ENCODE measurements at regions not wholly inside any gene's neighbourhood (a gene's known extent, or its start where the extent isn't known, plus 50 kb on each side); places are given as distances from the start of the nearest gene placed in this dataset.

GRCh38 chr5:4540375-4541173 lies 599.6 kb upstream of the ADAMTS16 start:
- DNase-seq (no peak), ATAC-seq (no peak)
- Mint-ChIP-seq H3K27me3 (ENCODE audit: low read depth) (no peaks in the 10 kb centered on the region), H3K36me3 (ENCODE audit: low read depth) (no peaks in the 10 kb centered on the region), H3K9me3 (ENCODE audit: insufficient read depth) (no peaks in the 10 kb centered on the region), H3K4me3 (no peak overlapping the region), H3K4me1 (ENCODE audit: low read depth) (no peaks in the 10 kb centered on the region), H3K27ac (no peak overlapping the region)
- ChIA-PET CTCF (no interaction called here), POLR2A (no interaction called here)

GRCh38 chr5:4541334-4541733 lies 598.8 kb upstream of the ADAMTS16 start:
- H3K36me3 Mint-ChIP-seq (ENCODE audit: low read depth): no peaks in the 10 kb centered on the region
- no peaks in the 10 kb centered on the region for H3K9me3 Mint-ChIP-seq (ENCODE audit: insufficient read depth)
- H3K27ac Mint-ChIP-seq: no peak overlapping the region
- ATAC-seq (no peak), DNase-seq (no peak)
- ChIA-PET POLR2A (no interaction called here), CTCF (no interaction called here)
- no peak overlapping the region for H3K4me3 Mint-ChIP-seq
- H3K4me1 Mint-ChIP-seq (ENCODE audit: low read depth): no peaks in the 10 kb centered on the region
- no peaks in the 10 kb centered on the region for H3K27me3 Mint-ChIP-seq (ENCODE audit: low read depth)

GRCh38 chr5:4542145-4542778 lies 597.9 kb upstream of the ADAMTS16 start:
- no peak for ATAC-seq
- H3K4me3 Mint-ChIP-seq: no peak overlapping the region
- ChIA-PET CTCF (no interaction called here), POLR2A (no interaction called here)
- no peaks in the 10 kb centered on the region for H3K27me3 Mint-ChIP-seq (ENCODE audit: low read depth)
- no peak overlapping the region for H3K27ac Mint-ChIP-seq
- DNase-seq: no peak
- H3K4me1 Mint-ChIP-seq (ENCODE audit: low read depth): no peaks in the 10 kb centered on the region
- H3K9me3 Mint-ChIP-seq (ENCODE audit: insufficient read depth): no peaks in the 10 kb centered on the region
- no peaks in the 10 kb centered on the region for H3K36me3 Mint-ChIP-seq (ENCODE audit: low read depth)

- DNase-seq (no peak), ATAC-seq (no peak)
- no peak overlapping the region for H3K27ac Mint-ChIP-seq
- no peaks in the 10 kb centered on the region for H3K9me3 Mint-ChIP-seq (ENCODE audit: insufficient read depth)
- H3K27me3 Mint-ChIP-seq (ENCODE audit: low read depth): no peaks in the 10 kb centered on the region
- ChIA-PET CTCF (no interaction called here), POLR2A (no interaction called here)
- H3K4me1 Mint-ChIP-seq (ENCODE audit: low read depth): no peaks in the 10 kb centered on the region
- H3K36me3 Mint-ChIP-seq (ENCODE audit: low read depth): no peaks in the 10 kb centered on the region
- H3K4me3 Mint-ChIP-seq: no peak overlapping the region
These were observed 596.0 kb upstream of the ADAMTS16 start for GRCh38 chr5:4544049-4544670.

GRCh38 chr5:4547547-4547946 lies 592.6 kb upstream of the ADAMTS16 start:
- ATAC-seq: no peak
- Mint-ChIP-seq H3K4me3 (no peak overlapping the region), H3K4me1 (ENCODE audit: low read depth) (no peaks in the 10 kb centered on the region), H3K27ac (no peak overlapping the region), H3K36me3 (ENCODE audit: low read depth) (no peaks in the 10 kb centered on the region), H3K9me3 (ENCODE audit: insufficient read depth) (peaks cover 4% of the 10 kb centered on the region), H3K27me3 (ENCODE audit: low read depth) (no peaks in the 10 kb centered on the region)
- no peak for DNase-seq
- ChIA-PET CTCF (no interaction called here), POLR2A (no interaction called here)

GRCh38 chr5:4548341-4548740 lies 591.8 kb upstream of the ADAMTS16 start:
- DNase-seq: no peak
- ATAC-seq: no peak
- Mint-ChIP-seq H3K4me1 (ENCODE audit: low read depth) (no peaks in the 10 kb centered on the region), H3K27me3 (ENCODE audit: low read depth) (no peaks in the 10 kb centered on the region), H3K36me3 (ENCODE audit: low read depth) (no peaks in the 10 kb centered on the region), H3K4me3 (no peak overlapping the region), H3K27ac (no peak overlapping the region), H3K9me3 (ENCODE audit: insufficient read depth) (peaks cover 4% of the 10 kb centered on the region)
- ChIA-PET CTCF (interaction anchor here (0.5 kb wide), 1 partner anchor 40 kb away, joined by 3 read pairs; no protein-coding TSS in a partner anchor), POLR2A (no interaction called here)

GRCh38 chr5:4549351-4549750 lies 590.8 kb upstream of the ADAMTS16 start:
- Mint-ChIP-seq H3K4me3 (no peak overlapping the region), H3K9me3 (ENCODE audit: insufficient read depth) (peaks cover 4% of the 10 kb centered on the region), H3K27ac (no peak overlapping the region), H3K4me1 (ENCODE audit: low read depth) (no peaks in the 10 kb centered on the region), H3K36me3 (ENCODE audit: low read depth) (no peaks in the 10 kb centered on the region), H3K27me3 (ENCODE audit: low read depth) (no peaks in the 10 kb centered on the region)
- CTCF ChIA-PET: no interaction called here
- POLR2A ChIA-PET: no interaction called here
- ATAC-seq (no peak), DNase-seq (no peak)

- no peaks in the 10 kb centered on the region for H3K4me1 Mint-ChIP-seq (ENCODE audit: low read depth)
- no peaks in the 10 kb centered on the region for H3K27me3 Mint-ChIP-seq (ENCODE audit: low read depth)
- ATAC-seq (no peak), DNase-seq (no peak)
- ChIA-PET POLR2A (no interaction called here), CTCF (no interaction called here)
- no peaks in the 10 kb centered on the region for H3K36me3 Mint-ChIP-seq (ENCODE audit: low read depth)
- peaks cover 4% of the 10 kb centered on the region for H3K9me3 Mint-ChIP-seq (ENCODE audit: insufficient read depth)
- H3K4me3 Mint-ChIP-seq: no peak overlapping the region
- H3K27ac Mint-ChIP-seq: no peak overlapping the region
These were observed 589.1 kb upstream of the ADAMTS16 start for GRCh38 chr5:4551034-4551433.

- CTCF ChIA-PET: no interaction called here
- Mint-ChIP-seq H3K9me3 (ENCODE audit: insufficient read depth) (peaks cover 4% of the 10 kb centered on the region), H3K36me3 (ENCODE audit: low read depth) (no peaks in the 10 kb centered on the region), H3K4me3 (no peak overlapping the region), H3K27me3 (ENCODE audit: low read depth) (no peaks in the 10 kb centered on the region), H3K4me1 (ENCODE audit: low read depth) (no peaks in the 10 kb centered on the region), H3K27ac (no peak overlapping the region)
- POLR2A ChIA-PET: no interaction called here
- no peak for ATAC-seq
- no peak for DNase-seq
These were observed 587.0 kb upstream of the ADAMTS16 start for GRCh38 chr5:4553130-4553529.

GRCh38 chr5:4553978-4554377 lies 586.2 kb upstream of the ADAMTS16 start:
- no peaks in the 10 kb centered on the region for H3K4me1 Mint-ChIP-seq (ENCODE audit: low read depth)
- no peaks in the 10 kb centered on the region for H3K27me3 Mint-ChIP-seq (ENCODE audit: low read depth)
- H3K36me3 Mint-ChIP-seq (ENCODE audit: low read depth): no peaks in the 10 kb centered on the region
- DNase-seq: no peak
- ChIA-PET CTCF (no interaction called here), POLR2A (no interaction called here)
- no peak for ATAC-seq
- no peak overlapping the region for H3K27ac Mint-ChIP-seq
- H3K4me3 Mint-ChIP-seq: no peak overlapping the region
- H3K9me3 Mint-ChIP-seq (ENCODE audit: insufficient read depth): peaks cover 4% of the 10 kb centered on the region

- H3K4me1 Mint-ChIP-seq (ENCODE audit: low read depth): no peaks in the 10 kb centered on the region
- H3K27ac Mint-ChIP-seq: no peak overlapping the region
- peaks cover 5% of the 10 kb centered on the region for H3K9me3 Mint-ChIP-seq (ENCODE audit: insufficient read depth)
- no peaks in the 10 kb centered on the region for H3K36me3 Mint-ChIP-seq (ENCODE audit: low read depth)
- H3K27me3 Mint-ChIP-seq (ENCODE audit: low read depth): no peaks in the 10 kb centered on the region
- H3K4me3 Mint-ChIP-seq: no peak overlapping the region
- POLR2A ChIA-PET: no interaction called here
- CTCF ChIA-PET: no interaction called here
- DNase-seq (no peak), ATAC-seq (no peak)
These were observed 584.3 kb upstream of the ADAMTS16 start for GRCh38 chr5:4555725-4556285.

- DNase-seq: no peak
- Mint-ChIP-seq H3K4me3 (no peak overlapping the region), H3K9me3 (ENCODE audit: insufficient read depth) (peaks cover 16% of the 10 kb centered on the region), H3K4me1 (ENCODE audit: low read depth) (no peaks in the 10 kb centered on the region), H3K27ac (no peak overlapping the region), H3K27me3 (ENCODE audit: low read depth) (no peaks in the 10 kb centered on the region), H3K36me3 (ENCODE audit: low read depth) (no peaks in the 10 kb centered on the region)
- ATAC-seq: no peak
- ChIA-PET CTCF (no interaction called here), POLR2A (no interaction called here)
These were observed 578.7 kb upstream of the ADAMTS16 start for GRCh38 chr5:4561403-4561802.
